ENCODE measurements at regions not wholly inside any gene's neighbourhood (a gene's known extent, or its start where the extent isn't known, plus 50 kb on each side); places are given as distances from the start of the nearest gene placed in this dataset.

- H3K27ac ChIP-seq: no peak overlapping the region
- TF ChIP-seq CTCF (IDR thresholded peaks at IDR 0.05) (no peak), ZFX (IDR thresholded peaks at IDR 0.05; ENCODE audit: borderline replicate concordance) (no peak)
Measured at GRCh38 chr22:22759889-22760546, 115.6 kb downstream of the GGTLC2 start.

GRCh38 chr22:22761606-22761962 is 117.2 kb downstream of the GGTLC2 start:
- no peak overlapping the region for H3K27ac ChIP-seq
- TF ChIP-seq ZFX (IDR thresholded peaks at IDR 0.05; ENCODE audit: borderline replicate concordance): no peak
- TF ChIP-seq CTCF (IDR thresholded peaks at IDR 0.05): no peak

GRCh38 chr22:22761963-22762772 is 117.8 kb downstream of the GGTLC2 start:
- no peak overlapping the region for H3K27ac ChIP-seq
- no peak for TF ChIP-seq CTCF (IDR thresholded peaks at IDR 0.05)

GRCh38 chr22:22763512-22763911 is 119.1 kb downstream of the GGTLC2 start:
- H3K27ac ChIP-seq: no peak overlapping the region

GRCh38 chr22:22764085-22764484 is 119.7 kb downstream of the GGTLC2 start:
- TF ChIP-seq CTCF (IDR thresholded peaks at IDR 0.05) (no peak), ZFX (IDR thresholded peaks at IDR 0.05; ENCODE audit: borderline replicate concordance) (no peak)
- no peak overlapping the region for H3K27ac ChIP-seq

More at GRCh38 chr22:22763512-22763911, 119.1 kb downstream of the GGTLC2 start:
- TF ChIP-seq CTCF (IDR thresholded peaks at IDR 0.05): no peak
- no peak for TF ChIP-seq ZFX (IDR thresholded peaks at IDR 0.05; ENCODE audit: borderline replicate concordance)

- TF ChIP-seq CTCF (IDR thresholded peaks at IDR 0.05) (no peak), ZFX (IDR thresholded peaks at IDR 0.05; ENCODE audit: borderline replicate concordance) (no peak)
- H3K27ac ChIP-seq: no peak overlapping the region
Measured at GRCh38 chr22:22767876-22768602, 119.6 kb upstream of the IGLL5 start.
